ENCODE measurements at regions not wholly inside any gene's neighbourhood (a gene's known extent, or its start where the extent isn't known, plus 50 kb on each side); places are given as distances from the start of the nearest gene placed in this dataset.
A peak's percentile ranks its signal among the peaks of the same experiment; 100 is the strongest.

DNA sequence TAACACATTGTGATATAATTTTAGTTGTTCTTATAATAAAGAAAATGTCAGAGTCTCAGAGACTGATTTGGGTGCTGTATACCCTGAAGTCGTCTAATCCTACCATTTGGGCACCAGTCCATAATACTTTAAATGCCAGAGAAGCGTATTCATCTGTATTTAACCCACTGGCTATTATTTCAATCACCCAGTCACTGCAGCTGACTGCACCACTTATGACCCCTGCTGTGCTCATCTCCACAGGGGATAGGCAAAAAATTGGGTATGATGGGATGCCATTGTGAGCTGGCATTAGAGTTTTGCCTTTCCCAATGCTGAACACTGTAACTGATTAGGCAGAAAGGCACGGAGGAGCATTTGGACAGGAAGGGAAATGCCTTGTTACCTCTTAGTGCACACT is 599.7 kb downstream of the CAAP1 start:
- DNase-seq (ENCODE audit: extremely low read depth, low read depth), result no peak
- TF ChIP-seq, protein P1, sequence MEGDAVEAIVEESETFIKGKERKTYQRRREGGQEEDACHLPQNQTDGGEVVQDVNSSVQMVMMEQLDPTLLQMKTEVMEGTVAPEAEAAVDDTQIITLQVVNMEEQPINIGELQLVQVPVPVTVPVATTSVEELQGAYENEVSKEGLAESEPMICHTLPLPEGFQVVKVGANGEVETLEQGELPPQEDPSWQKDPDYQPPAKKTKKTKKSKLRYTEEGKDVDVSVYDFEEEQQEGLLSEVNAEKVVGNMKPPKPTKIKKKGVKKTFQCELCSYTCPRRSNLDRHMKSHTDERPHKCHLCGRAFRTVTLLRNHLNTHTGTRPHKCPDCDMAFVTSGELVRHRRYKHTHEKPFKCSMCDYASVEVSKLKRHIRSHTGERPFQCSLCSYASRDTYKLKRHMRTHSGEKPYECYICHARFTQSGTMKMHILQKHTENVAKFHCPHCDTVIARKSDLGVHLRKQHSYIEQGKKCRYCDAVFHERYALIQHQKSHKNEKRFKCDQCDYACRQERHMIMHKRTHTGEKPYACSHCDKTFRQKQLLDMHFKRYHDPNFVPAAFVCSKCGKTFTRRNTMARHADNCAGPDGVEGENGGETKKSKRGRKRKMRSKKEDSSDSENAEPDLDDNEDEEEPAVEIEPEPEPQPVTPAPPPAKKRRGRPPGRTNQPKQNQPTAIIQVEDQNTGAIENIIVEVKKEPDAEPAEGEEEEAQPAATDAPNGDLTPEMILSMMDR (IDR thresholded peaks at IDR 0.05; ENCODE audit: low read depth, low read length), result no peak

DNA sequence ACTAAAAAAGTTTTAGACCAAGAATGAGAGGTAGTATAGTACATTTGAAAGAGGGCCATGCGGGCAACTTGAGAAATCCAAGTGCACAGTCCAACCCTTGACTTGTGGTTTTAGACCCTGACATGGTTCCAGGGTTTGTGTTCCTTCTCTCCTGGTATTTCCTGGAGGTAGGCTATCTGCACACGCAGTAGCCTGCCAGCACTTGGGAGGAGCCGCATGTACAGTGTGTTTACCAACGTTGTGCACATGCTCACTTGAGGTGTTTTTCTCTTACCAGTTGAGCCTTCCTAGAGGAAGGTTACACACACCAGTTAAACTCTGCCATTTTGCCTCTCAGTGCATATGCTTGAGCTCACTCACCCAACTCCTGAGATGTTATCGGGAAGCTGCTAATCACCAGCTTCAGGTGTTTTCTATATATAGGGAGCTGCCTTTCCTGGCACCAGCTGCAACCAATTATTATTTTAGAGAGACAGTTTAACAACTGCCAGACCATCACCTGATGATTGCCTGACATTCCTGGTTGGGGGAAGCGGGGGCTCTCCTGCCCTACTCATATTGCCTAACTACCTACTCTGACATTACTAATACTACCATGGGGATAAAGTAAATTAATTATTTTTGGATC is 593.4 kb upstream of the TUSC1 start:
- TF ChIP-seq, protein P1 (IDR thresholded peaks at IDR 0.05; ENCODE audit: low read depth, low read length), result no peak

DNA sequence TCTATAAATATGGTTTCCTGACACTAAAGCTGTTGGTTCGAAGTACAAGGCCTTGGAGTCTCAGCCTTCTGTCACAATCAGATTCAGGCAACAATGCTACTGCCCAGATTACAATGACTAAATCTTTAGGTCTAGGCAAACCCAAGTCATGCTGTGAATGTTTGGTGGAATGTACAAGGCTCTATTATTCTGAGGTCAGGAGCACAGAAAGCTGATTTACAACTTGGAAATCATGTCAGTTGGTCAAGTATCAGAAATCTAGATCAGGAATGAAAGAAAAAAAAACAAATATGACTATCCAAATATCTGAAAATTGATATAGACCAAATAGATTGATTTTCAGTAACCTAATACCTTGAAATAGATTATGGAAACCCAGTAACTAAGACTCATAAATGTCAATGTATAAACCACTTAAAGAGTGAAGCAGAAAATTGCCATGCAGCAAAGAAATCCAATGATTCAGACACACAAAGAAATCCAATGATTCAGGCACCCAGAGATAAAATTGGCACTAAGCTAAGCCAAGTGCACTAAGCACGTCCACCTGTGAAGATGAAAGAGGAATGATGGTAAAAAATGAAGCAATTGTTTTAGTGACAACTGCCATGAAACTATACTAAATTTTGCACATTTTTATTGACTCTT is 588.0 kb upstream of the TUSC1 start:
- no peak for DNase-seq (ENCODE audit: extremely low read depth, low read depth)
- TF ChIP-seq, protein P1 (IDR thresholded peaks at IDR 0.05; ENCODE audit: low read depth, low read length), result no peak

More for the DNA sequence above, 593.4 kb upstream of the TUSC1 start:
- no peak for DNase-seq (ENCODE audit: extremely low read depth, low read depth)

DNA sequence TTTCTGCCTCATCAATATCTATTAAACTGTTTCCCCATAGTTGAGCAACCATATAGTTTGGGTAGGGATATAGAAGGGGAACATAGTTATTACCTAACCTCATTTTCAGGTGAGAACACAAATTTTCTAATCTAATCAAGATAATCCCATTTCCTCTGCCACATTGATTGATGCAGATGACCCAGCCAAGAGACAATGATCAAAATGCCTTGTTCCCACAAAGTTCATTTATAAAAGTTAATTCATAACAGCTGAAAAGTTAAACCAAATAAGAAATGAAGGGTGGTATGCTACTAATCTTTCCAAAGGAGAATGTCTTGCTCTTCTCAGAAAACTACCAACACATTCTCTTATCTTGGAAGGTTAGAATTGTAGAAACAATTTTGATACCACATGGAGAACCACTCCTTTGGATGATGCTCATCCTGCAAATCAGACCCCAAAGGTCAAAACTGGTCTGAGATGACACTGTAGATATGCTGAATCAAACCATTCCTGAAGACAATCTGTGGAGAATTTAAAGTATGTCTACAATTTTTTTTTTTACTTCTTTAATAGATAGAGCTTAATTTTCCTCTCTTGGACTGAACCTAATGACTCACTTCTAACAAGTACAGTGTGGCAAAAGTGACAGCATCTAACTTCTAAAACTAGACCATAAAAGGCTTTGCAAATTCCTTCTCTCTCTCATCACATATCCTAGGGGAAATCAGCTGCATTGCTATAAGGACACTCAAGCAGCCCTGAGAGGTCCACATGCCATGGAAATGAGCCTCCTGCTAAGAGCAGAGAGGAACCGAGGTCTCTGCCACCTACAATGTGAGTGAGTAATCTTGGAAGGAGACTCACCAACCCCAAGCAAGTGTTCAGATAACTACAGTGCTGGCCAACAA is 586.7 kb upstream of the TUSC1 start:
- TF ChIP-seq, protein P1 (IDR thresholded peaks at IDR 0.05; ENCODE audit: low read depth, low read length), result no peak
- peak; percentile 18 for DNase-seq (ENCODE audit: extremely low read depth, low read depth)

DNA sequence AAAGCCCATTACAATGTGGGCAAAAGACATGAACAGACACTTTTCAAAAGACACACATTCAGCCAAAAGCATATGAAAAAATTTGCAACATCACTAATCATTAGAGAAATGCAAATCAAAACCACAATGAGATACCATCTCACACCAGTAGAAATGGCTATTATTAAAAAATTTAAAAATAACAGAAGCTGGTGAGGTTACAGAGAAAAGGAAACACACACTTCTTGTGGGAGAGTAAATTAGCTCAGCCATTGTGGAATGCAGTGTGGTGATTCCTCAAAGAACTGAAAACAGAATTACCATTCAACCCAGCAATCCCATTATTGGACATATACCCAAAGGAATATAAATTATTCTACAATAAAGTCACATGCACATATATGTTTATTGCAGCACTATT is 585.2 kb upstream of the TUSC1 start:
- DNase-seq (ENCODE audit: extremely low read depth, low read depth), result no peak
- TF ChIP-seq, protein P1 (IDR thresholded peaks at IDR 0.05; ENCODE audit: low read depth, low read length), result no peak

DNA sequence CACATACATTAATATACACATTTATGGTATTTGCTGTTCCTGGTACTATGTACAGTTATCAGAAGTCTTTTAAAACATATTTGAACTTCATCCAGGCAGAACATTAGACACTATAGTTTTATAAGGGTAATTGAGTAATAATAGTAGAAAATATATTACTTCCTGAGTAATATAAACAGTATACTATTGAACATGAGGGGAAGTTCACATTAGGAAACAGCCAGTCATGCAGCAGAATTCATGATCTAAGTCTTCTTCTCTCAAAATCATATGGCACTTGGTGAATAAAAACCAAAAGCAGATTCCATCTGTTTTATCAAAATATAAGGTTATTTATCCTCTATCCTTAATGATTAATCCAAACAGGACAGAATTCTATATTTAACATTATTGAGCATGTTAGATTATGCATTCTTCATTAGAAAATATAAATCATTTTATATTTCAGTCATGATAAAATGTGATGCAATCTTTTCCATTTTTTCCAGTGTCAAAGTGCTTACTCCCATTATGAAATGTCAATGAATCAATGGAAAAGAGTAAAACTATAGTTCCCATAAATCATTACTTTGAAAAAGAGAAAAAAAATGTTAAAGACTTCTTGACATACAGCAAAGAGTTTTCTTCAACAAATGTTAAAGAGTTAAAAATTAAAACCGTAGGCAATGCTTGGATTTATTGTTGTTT is 584.3 kb upstream of the TUSC1 start:
- TF ChIP-seq, protein P1 (IDR thresholded peaks at IDR 0.05; ENCODE audit: low read depth, low read length), result no peak
- DNase-seq (ENCODE audit: extremely low read depth, low read depth), result no peak

Data from AG09319 (cell line).